T-helper 2 cell (primary cell): ENCODE measurements at regions not wholly inside any gene's neighbourhood (a gene's known extent, or its start where the extent isn't known, plus 50 kb on each side); places are given as distances from the start of the nearest gene placed in this dataset.
"Not testable (repeated sequence)": the region's sequence is repeated elsewhere in the genome, so short reads cannot be mapped to it uniquely, and the experiment has no call there.

Source experiments
- DNase-seq, 5 experiments: peaks; one replicate each; pipeline versions ENCODE4 v3.0.0 to v3.0.0-alpha.2; 2012 to 2022

DNA sequence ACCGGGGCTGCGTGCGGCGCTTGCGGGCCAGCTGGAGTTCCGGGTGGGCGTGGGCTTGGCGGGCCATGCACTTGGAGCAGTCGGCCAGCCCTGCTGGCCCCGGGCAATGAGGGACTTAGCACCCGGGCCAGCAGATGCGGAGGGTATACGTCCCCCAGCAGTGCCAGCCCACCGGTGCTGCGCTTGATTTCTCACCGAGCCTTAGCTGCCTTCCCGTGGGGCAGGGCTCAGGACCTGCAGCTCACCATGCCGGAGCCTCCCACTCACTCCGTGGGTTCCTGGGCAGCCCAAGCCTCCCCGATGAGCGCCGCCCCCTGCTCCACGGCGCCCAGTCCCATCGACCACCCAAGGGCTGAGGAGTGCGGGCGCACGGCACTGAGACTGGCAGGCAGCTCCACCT, 51.4 kb upstream of the INPP4B start:
- DNase-seq = not testable (repeated sequence)

GRCh38 chr4:142900622-142901021, 54.5 kb upstream of the INPP4B start:
- no peak for DNase-seq

- no peak for DNase-seq
These were observed 55.1 kb upstream of the INPP4B start for GRCh38 chr4:142901166-142901662.

DNA sequence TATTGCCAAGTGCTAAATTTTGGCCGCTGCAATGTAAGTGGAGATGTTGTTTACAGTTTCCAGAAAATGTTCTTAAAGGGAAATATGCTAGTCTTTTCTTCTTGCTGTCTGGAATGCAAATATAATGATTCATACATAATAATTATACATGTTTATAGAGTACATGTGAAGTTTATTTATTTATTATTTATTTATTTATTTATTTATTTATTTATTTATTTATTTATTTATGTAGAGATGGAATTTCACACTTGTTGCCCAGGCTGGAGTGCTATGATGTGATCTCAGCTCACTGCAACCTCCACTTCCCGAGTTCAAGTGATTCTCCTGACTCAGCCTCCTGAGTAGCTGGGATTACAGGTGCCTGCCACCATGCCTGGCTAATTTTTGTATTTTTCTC, 57.5 kb upstream of the INPP4B start:
- DNase-seq = not testable (repeated sequence)

DNA sequence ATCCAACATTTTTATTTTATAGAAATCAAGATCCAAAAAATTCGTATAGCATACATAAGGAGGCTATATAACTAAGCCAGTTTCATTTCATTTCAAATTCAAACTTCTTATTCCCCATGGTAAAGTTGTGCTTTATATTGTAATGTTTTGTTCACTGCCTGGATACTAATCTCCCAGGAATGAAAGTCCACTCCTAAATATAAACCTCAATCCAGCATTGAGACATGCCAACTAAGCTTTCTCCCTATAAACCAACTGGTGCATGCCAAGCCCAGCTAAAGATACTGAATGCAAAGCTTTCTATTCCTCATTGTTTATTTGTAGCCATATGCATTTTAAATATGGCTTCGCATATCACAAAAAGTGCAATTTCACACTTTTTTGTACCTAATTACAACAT, 63.8 kb upstream of the INPP4B start:
- no peak for DNase-seq

GRCh38 chr4:142913034-142913433, 66.9 kb upstream of the INPP4B start:
- DNase-seq = no peak

- no peak for DNase-seq
These were observed 67.4 kb upstream of the INPP4B start for GRCh38 chr4:142913461-142914030.

GRCh38 chr4:142917678-142918077, 71.6 kb upstream of the INPP4B start:
- DNase-seq = no peak

- no peak for DNase-seq
These were observed 76.6 kb upstream of the INPP4B start for GRCh38 chr4:142922720-142923119.

- DNase-seq = no peak
These were observed 77.5 kb upstream of the INPP4B start for GRCh38 chr4:142923619-142924018.

DNA sequence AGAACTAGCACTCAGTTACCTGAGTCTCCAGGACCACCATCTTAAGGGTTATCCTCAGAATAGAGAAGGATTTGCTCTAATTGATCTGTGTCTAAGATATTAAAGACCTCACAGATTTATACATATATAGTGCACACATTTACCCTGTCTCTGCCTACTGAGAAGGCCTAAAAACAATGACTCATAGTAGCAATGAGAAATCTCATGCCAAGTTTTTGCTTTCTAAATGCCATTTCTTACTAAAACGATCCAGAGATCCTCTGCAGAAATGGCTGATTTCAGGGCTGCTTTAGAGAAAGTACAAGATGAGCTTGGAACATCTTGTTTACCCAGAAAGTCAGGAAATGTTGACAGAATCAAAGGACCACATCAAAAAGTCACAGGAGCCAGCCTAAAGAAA, 79.1 kb upstream of the INPP4B start:
- no peak for DNase-seq

DNA sequence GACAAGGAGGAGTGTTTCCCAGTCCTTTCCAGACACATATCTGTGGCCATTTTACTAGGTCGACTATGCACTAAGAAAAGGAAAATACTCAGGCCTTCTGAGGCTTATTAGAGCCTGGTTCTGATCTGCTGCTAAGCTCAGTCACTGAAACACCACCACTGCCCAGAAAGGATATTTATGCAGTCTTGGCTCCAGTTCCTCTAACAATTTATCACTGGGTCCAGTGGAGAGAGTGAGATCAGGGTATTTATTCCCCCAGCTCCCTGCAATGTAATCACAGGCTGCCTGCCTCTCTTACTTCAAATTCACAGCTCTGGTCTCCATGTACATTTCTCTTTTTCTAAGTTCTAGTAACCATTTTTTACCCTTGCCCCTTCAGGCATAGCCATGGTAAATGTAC, 81.6 kb upstream of the INPP4B start:
- no peak for DNase-seq

GRCh38 chr4:142929526-142929925, 83.4 kb upstream of the INPP4B start:
- DNase-seq = no peak

DNA sequence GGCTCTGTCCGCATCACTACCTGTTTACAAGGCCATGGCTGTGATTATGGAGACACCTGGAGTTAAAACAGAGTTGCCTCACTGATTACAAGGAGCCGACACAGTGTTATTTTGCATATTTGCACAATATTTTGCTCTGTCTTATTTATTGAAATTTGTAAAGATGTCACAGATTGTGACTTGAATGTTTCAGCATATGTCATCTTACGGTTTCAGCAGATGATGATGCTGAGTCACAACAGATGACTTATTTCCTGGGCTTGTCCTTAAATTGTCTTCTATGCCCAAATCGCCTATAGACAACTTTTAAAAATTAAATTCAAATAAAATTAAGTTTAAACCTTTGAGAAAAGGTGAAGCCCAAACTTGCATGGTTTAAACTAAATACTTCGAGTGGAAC, 87.1 kb upstream of the INPP4B start:
- no peak for DNase-seq

GRCh38 chr4:142940425-142941330, 94.6 kb upstream of the INPP4B start:
- no peak for DNase-seq

DNA sequence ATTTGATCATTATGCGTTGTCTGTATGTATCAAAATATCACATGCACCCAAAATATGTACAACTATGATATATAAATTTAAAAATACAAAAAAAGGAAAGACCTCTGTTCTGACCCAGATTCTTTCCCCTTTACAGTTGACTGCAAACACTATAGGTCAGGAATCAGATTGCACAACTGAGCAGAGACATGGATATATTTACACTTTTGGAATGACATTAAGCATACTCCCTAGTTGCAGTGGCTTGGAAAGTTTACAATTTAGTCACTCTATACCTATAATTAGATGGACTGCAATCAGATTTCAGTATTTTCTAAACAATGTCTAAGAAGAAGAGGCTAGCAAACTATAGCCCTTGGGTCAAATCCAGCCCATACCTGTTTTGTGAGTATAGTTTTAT, 98.5 kb upstream of the INPP4B start:
- DNase-seq = no peak

DNA sequence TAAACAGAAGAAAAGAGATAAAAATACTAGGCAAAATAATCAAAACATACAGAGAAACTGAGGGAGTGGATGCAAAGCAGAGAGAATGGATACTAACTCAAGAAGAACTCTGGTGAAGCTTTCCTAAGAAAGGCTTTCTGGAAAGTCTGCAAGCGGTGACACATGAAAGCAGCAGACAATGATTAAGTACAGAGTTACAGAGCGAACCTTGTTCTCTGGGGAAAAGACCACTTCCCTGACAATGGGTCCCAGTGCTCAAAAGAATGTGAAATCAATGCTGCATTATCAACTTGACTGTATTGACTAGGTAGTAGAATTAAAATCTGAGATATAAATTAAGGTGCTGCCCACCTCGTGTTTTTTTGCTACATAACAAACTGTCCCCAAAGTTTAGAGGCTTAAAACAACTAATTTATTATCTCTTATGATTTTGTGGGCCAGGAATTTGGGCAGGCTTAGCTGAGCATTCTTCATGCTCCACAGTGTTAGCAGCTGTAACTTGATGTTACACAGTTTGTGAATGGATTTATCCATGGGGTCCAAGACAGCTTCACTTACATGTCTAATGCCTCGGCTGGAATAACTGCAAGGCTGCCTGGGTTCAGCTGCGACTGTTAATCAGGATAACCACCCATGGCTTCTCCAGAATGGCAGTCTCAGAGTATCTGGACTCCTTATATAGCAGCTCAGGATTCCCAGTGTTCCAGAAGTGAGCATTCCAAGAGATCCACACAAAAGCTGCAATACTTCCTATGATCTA, 106.9 kb upstream of the INPP4B start:
- no peak for DNase-seq

DNA sequence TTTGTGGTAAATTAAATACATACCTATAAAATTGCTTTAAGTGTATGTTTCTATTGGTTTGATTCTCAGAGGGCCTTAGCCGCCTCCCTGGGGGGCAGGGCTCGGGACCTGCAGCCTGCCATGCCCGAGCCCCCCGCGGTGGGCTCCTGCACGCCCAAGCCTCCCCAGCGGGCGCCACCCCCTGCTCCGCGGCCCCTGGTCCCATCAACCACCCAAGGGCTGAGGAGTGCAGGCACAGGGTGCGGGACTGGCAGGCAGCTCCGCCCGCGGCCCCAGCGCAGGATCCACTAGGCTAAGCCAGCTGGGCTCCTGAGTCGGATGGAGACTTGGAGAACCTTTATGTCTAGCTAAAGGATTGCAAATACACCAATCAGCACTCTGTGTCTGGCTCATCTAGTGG, 108.3 kb upstream of the INPP4B start:
- DNase-seq = no peak

DNA sequence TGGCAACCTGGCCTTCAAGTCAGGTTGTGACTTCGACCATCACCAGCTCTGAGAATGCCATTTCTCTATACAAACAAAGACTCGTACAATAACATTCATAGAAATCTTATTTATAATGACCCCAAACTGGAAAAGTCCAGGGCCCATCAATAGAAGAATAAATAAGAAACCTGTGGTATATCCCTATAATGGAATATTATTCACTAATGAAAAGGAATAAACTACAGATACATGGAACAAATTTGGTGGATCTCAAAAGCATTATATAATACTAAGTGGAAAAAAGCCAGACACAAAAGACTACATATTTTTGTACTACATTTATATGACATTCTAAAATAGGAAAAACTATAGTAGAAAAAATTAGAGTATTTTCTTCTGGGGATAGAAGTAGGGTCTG, 109.4 kb upstream of the INPP4B start:
- DNase-seq = no peak

DNA sequence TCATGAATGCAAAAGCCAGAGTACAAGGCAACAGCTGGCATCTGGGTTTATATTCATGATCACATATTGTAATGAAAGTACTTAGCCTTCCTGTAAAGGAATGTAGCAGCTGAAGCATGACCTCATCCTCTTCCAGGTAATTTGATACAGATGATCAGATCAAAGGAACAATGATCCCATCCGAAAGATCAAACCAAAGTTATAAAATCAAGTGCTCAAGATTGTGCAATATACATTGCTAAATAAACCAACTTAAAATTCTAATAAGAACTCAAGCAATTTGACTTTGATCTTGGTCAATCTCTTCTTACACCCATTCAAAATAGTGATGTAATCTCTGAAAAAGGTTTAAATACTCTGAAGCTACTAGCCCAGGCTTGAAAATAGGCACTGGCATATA, 113.1 kb upstream of the INPP4B start:
- no peak for DNase-seq

GRCh38 chr4:142960126-142960525, 114.0 kb upstream of the INPP4B start:
- no peak for DNase-seq

DNA sequence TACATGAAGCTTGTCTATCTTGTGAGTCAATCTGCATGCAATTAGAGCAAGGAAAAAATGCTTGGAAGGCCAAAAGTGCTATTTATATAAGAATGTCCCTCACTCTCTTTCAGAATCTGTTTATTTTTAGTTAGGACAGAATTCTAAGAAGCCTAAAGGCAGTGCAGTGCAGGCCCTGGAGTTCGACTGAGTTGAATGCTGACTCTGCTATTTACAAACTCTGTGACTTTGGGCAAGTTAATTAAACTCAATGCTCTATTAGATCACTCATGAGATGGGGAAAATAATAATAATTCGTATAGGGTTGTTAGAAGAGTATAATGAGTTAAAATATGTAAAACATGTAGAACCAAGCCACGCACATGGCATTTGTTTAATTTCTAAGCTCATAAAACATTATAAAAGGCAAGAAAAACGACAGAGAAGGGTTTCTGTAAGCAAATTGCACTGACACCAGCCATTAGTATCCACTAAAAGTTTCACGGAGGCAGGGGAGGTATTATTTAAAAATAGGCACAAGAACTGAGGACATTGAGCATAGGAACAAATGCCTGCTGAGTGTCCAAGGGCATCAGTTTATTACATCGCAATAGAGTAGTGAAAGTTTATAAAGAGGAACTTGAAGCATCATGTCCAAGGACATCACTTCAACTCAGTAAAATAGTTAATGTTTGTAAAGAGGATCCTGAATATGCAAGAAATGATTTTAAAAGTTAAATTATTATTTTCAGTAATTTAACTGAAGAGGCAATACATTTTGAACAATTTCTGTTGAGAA, 115.0 kb upstream of the INPP4B start:
- no peak for DNase-seq

GRCh38 chr4:142961866-142962265, 115.8 kb upstream of the INPP4B start:
- DNase-seq = no peak
